Esophagus squamous epithelium (tissue), 5 donors: ENCODE measurements at regions not wholly inside any gene's neighbourhood (a gene's known extent, or its start where the extent isn't known, plus 50 kb on each side); places are given as distances from the start of the nearest gene placed in this dataset.

ENCODE experiments used
- DNase-seq: peaks from one replicate; lab custom pipeline; 2025; lab: John Stamatoyannopoulos, UW
- H3K27ac ChIP-seq, 4 donors: fragments of 200-600 bp; sonication (generic); one replicate each; pipeline ENCODE4 v1.5.1; 2016 to 2019; ENCODE audit warnings: mild to moderate bottlenecking in 1 of 4
- H3K27me3 ChIP-seq, 4 donors: fragments of 200-600 bp; sonication (generic); 1 replicate in 3 of 4; 2 replicates in 1 of 4; pipeline versions ENCODE4 v1.5.1 to v1.6.0; 2017 to 2021; ENCODE audit warnings: antibody characterized with exemption in 1 of 4
- H3K36me3 ChIP-seq, 3 donors: fragments of 200-600 bp; sonication (generic); one replicate each; pipeline ENCODE4 v1.5.1; 2016 to 2019
- H3K4me1 ChIP-seq, 3 donors: fragments of 200-600 bp; sonication (generic); one replicate each; pipeline ENCODE4 v1.5.1; 2017 to 2019
- H3K4me3 ChIP-seq, 4 donors: fragments of 200-600 bp; sonication (generic); 1 replicate in 3 of 4; 2 replicates in 1 of 4; pipeline ENCODE4 v1.5.1; 2016 to 2019; ENCODE audit warnings: mild to moderate bottlenecking in 2 of 4, moderate library complexity in 1 of 4
- H3K9me3 ChIP-seq, 3 donors: fragments of 200-600 bp; sonication (generic); one replicate each; pipeline ENCODE4 v1.5.1; 2016 to 2019
- CTCF ChIP-seq, 6 experiments: fragments of 450-650 bp in 4 of 6; fragments of 200-600 bp in 2 of 6; sonication (generic) in 2 of 6; IDR thresholded peaks; one replicate each; pipeline ENCODE4 v1.5.1; 2016 to 2019; ENCODE audit warnings: antibody characterized with exemption in 6 of 6, mild to moderate bottlenecking in 4 of 6, moderate library complexity in 4 of 6
- POLR2A ChIP-seq, 4 donors: fragments of 450-650 bp; IDR thresholded peaks; one replicate each; pipeline ENCODE4 v1.6.1; 2017; ENCODE audit warnings: antibody characterized with exemption in 4 of 4, mild to moderate bottlenecking in 4 of 4, moderate library complexity in 3 of 4
- WGBS, 2 donors: methylation state at CpG; one replicate each; pipeline ENCODE4 v1.1.5; 2018; 5-methylcytosine and 5-hydroxymethylcytosine counted together
- intact Hi-C: fragments of 100-400 bp; cut with DNase I; formaldehyde crosslinking; loops from one replicate; pipeline ENCODE4 v1.15.0; 2022
- donor health status: DM: yes; HTN: yes; CAD: no.

DNA sequence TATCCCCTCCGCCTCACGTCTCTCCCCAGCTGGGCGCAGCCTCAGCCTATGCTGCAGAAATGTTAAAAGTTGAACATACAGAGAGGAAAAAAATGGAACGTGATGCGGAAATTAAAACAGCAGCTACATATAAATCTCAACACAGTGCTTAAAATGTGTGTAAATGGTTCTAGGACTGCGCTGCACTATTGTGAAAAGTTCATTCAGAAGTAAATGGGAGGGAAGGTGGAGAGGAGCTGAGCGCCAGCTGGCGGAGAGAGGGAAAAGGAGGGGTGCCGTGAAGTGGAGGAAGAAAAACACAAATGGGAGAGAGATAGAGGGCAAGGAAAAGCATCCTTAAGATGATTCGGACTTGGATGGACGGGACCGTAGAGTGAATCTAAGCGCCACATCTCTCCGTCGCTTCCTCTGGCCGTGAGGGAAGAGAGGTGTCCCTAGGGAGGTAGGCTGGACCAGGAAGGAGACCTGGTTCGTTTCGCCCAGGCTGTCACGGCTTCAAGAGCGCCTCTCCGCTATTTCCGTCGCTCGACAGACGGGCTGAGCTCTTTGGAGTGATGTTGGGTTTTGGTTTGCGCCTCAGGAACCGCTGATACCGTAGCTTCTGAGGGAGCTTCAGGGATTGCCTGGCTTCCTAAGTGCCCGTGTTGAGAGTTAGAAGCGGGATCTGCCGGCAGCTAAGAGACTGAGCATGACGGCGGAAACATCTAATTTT, 113.7 kb downstream of the TRIM27 start:
- DNase-seq: no peak
- no peak overlapping the region for H3K27ac ChIP-seq
- H3K27me3 ChIP-seq: peaks cover 13 to 100% (median 52%) of the 10 kb centered on the region in 4 donors
- TF ChIP-seq CTCF (IDR thresholded peaks at IDR 0.05): no peak
- no peak for TF ChIP-seq POLR2A (IDR thresholded peaks at IDR 0.05)
- H3K4me1 ChIP-seq: peaks cover 0 to 17% (median 0%) of the 10 kb centered on the region in 3 donors
- H3K4me3 ChIP-seq: no peak overlapping the region
- H3K9me3 ChIP-seq: no peaks in the 10 kb centered on the region
- WGBS, 2 donors: 10 to 16% methylated on average over 28 to 30 of the region's 33 CpGs
- H3K36me3 ChIP-seq: no peaks in the 10 kb centered on the region
- intact Hi-C loops: no loop called here

DNA sequence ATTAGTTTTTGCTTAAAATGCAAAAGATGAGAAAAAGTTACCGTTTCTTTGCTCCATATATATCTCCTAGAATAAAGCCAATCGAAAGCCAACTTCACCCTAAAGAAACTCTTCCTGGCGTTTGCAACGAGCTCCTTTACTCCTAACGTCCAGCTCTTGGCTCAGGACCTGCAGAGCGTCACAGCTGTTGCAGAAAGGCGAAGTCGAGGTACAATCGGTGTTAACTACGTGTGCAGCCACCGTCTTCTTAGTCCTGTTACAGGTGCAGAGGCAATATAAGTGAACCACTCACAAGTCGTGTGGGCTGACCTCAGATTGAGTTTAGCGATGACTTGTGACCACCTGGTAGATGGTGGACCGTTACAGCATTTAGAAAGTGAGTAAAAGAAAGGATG, 113.1 kb downstream of the TRIM27 start:
- DNase-seq: no peak
- Histone ChIP-seq H3K4me3 (no peak overlapping the region), H3K4me1 (peaks cover 0 to 17% (median 0%) of the 10 kb centered on the region in 3 donors), H3K9me3 (no peaks in the 10 kb centered on the region), H3K36me3 (no peaks in the 10 kb centered on the region), H3K27me3 (peaks cover 16 to 100% (median 56%) of the 10 kb centered on the region in 4 donors), H3K27ac (no peak overlapping the region)
- intact Hi-C loops: no loop called here
- 15 to 17% methylated on average over 14 of the region's 14 CpGs for WGBS, 2 donors
- TF ChIP-seq CTCF (IDR thresholded peaks at IDR 0.05) (no peak), POLR2A (IDR thresholded peaks at IDR 0.05) (no peak)

DNA sequence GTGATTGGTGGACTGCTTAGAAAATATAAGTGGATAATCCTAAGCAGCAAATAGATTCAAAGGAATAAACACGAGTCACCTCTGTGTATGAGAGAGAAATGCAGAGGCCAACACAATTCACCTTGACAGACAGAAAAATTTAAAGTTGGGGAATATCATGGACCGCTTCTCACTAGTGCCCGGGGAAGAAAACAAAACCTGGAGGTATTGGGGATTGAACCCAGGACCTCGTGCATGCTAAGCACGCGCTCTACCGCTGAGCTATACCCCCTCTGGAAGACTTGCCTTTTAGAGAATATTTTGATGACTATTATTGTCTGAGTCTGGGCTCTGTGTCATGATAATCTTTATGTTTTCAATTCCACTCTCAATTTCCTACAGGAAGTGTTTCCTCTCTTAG, 111.9 kb downstream of the TRIM27 start:
- 2% methylated on average over 7 of the region's 7 CpGs for WGBS, 2 donors
- DNase-seq: no peak

DNA sequence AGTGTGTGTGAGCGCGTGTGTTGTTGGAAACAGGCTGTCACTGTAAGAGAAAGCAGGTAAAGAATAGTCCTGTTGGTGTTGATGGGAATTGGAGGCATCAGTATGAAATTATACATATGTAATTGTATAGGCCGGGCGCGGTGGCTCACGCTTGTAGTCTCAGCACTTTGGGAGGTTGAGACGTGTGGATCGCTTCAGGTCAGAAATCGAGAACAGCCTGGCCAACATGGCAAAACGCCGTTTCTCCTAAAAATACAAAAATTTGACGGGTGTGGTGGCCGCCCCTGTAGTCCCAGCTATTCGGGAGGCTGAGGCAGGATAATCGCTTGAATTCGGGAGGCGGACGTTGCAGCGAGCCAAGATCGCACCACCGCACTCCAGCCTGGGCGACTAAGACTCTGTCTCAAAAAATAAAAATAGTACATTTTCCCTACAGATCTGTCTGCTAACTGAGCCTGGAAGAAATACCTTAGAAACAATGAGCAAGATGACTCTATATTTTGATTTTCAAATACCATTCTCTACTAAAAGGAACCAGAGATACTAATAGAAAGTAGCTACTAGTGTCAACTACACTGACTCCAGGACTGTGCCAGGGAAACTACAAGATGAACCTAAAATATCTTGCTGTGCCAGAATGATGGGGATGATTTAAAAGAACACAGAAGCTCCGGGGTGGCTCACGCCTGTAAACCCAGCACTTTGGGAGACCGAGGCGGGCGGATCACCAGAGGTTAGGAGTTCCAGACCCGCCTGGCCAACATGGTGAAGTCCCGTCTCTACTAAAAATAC, 110.8 kb downstream of the TRIM27 start:
- Histone ChIP-seq H3K9me3 (no peaks in the 10 kb centered on the region), H3K27me3 (peaks cover 16 to 100% (median 62%) of the 10 kb centered on the region in 4 donors), H3K4me3 (no peak overlapping the region), H3K36me3 (no peaks in the 10 kb centered on the region), H3K27ac (no peak overlapping the region), H3K4me1 (peaks cover 0 to 24% (median 0%) of the 10 kb centered on the region in 3 donors)
- DNase-seq: no peak
- WGBS, 2 donors: 15 to 25% methylated on average over 27 to 29 of the region's 29 CpGs
- no peak for TF ChIP-seq POLR2A (IDR thresholded peaks at IDR 0.05)
- TF ChIP-seq CTCF (IDR thresholded peaks at IDR 0.05): no peak
- intact Hi-C loops: no loop called here

More for the DNA sequence above, 111.9 kb downstream of the TRIM27 start:
- Histone ChIP-seq H3K27me3 (peaks cover 16 to 100% (median 61%) of the 10 kb centered on the region in 4 donors), H3K27ac (no peak overlapping the region), H3K4me1 (peaks cover 0 to 20% (median 0%) of the 10 kb centered on the region in 3 donors), H3K4me3 (no peak overlapping the region), H3K36me3 (no peaks in the 10 kb centered on the region), H3K9me3 (no peaks in the 10 kb centered on the region)
- TF ChIP-seq POLR2A (IDR thresholded peaks at IDR 0.05) (no peak), CTCF (IDR thresholded peaks at IDR 0.05) (no peak)
- intact Hi-C loops: no loop called here
